ENCODE measurements at regions not wholly inside any gene's neighbourhood (a gene's known extent, or its start where the extent isn't known, plus 50 kb on each side); places are given as distances from the start of the nearest gene placed in this dataset.

DNA sequence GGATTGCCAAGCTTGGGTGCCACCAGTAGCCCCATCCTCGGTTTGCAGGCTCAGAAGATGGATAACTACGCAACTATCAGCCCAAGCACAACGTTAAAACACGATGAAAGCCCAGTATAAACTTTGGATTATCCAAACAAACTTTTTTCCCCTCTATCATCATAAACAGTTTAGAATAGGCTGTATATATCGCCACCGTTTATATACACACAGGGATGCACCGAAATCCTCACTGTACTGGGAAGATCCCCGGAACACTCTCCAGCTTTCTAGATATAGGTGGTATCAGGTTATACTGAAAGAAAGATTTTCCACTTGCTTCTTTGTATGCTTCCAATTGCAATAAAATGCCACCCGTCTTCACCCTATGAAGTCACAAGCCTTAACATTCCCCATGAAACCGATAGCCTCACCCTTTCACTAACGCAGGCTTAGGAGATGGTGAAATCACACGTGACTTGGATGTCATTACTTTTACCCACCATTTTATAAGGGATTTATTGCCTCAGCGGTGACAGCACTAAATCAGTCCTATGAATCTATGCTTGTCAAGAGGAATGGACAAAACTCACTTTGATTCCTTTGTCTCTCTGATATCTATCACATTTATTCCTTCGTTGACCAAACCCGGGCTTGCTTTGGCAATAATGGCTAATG lies 207.6 kb upstream of the FOXN3 start:
- TF ChIP-seq, protein P1, sequence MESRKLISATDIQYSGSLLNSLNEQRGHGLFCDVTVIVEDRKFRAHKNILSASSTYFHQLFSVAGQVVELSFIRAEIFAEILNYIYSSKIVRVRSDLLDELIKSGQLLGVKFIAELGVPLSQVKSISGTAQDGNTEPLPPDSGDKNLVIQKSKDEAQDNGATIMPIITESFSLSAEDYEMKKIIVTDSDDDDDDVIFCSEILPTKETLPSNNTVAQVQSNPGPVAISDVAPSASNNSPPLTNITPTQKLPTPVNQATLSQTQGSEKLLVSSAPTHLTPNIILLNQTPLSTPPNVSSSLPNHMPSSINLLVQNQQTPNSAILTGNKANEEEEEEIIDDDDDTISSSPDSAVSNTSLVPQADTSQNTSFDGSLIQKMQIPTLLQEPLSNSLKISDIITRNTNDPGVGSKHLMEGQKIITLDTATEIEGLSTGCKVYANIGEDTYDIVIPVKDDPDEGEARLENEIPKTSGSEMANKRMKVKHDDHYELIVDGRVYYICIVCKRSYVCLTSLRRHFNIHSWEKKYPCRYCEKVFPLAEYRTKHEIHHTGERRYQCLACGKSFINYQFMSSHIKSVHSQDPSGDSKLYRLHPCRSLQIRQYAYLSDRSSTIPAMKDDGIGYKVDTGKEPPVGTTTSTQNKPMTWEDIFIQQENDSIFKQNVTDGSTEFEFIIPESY (IDR thresholded peaks at IDR 0.05): no peak
- no peak for TF ChIP-seq POLR2A (IDR thresholded peaks at IDR 0.05; ENCODE audit: low read depth, low read length)
- no peak for TF ChIP-seq POLR2AphosphoS5 (IDR thresholded peaks at IDR 0.05; ENCODE audit: low read length)
- TF ChIP-seq MEF2A (IDR thresholded peaks at IDR 0.05; ENCODE audit: insufficient read depth, low read depth, low read length): no peak
- no peak for TF ChIP-seq NRF1 (conservative IDR thresholded peaks at IDR 0.05; ENCODE audit: low read depth, low read length)
- TF ChIP-seq CTCF (IDR thresholded peaks at IDR 0.05 in 2 of 3, conservative IDR thresholded peaks at IDR 0.05 in 1 of 3; ENCODE audit: control insufficient read depth in 2 of 3, extremely low read depth in 1 of 3, insufficient read depth in 1 of 3, low read depth in 3 of 3, low read length in 3 of 3): no peak
- TF ChIP-seq NFYA (IDR thresholded peaks at IDR 0.05; ENCODE audit: borderline replicate concordance, low read depth, low read length): no peak
- TF ChIP-seq TAF1 (IDR thresholded peaks at IDR 0.05; ENCODE audit: borderline replicate concordance, low read depth, low read length): no peak

Measured in GM12878 (cell line).